ENCODE measurements at regions not wholly inside any gene's neighbourhood (a gene's known extent, or its start where the extent isn't known, plus 50 kb on each side); places are given as distances from the start of the nearest gene placed in this dataset.
"Not testable (repeated sequence)": the region's sequence is repeated elsewhere in the genome, so short reads cannot be mapped to it uniquely, and the experiment has no call there.

GRCh38 chr15:81825136-81825535, 220.7 kb downstream of the MEX3B start:
- Histone ChIP-seq H3K9me1 (replicated peaks; ENCODE audit: control insufficient read depth, extremely low read depth, insufficient read depth, low read length) (no peaks in the 10 kb centered on the region), H3K9me3 (replicated peaks; ENCODE audit: control insufficient read depth, insufficient read depth, low read length) (no peaks in the 10 kb centered on the region), H3K36me3 (ENCODE audit: control insufficient read depth in 2 of 2, extremely low read depth in 1 of 2, insufficient read depth in 2 of 2, low read length in 2 of 2) (no peaks in the 10 kb centered on the region), H4K20me1 (replicated peaks; ENCODE audit: control insufficient read depth, extremely low read depth, insufficient read depth, low read length) (no peaks in the 10 kb centered on the region), H2AFZ (ENCODE audit: low read depth, low read length) (no peak overlapping the region), H3K4me2 (ENCODE audit: insufficient read depth, low read length) (no peak overlapping the region), H3K9ac (replicated peaks; ENCODE audit: extremely low read depth, insufficient read depth, low read length) (no peak overlapping the region), H3K4me1 (ENCODE audit: control insufficient read depth, extremely low read depth, insufficient read depth, low read length) (no peaks in the 10 kb centered on the region), H3K27me3 (ENCODE audit: control insufficient read depth in 2 of 2, insufficient read depth in 2 of 2, low read length in 2 of 2) (no peaks in the 10 kb centered on the region), H3K27ac (ENCODE audit: insufficient read depth, low read depth, low read length) (no peak overlapping the region), H3K79me2 (ENCODE audit: control insufficient read depth, insufficient read depth, low read length) (no peaks in the 10 kb centered on the region), H3K4me3 (replicated peaks in 1 of 3; ENCODE audit: insufficient read depth in 1 of 3, low read depth in 1 of 3, low read length in 3 of 3) (no peak overlapping the region)
- DNase-seq (ENCODE audit: low read depth, low spot score) = no peak
- dilution Hi-C loops (cut with MboI; ENCODE audit: extremely low pct_ligation_motif_present, low sequenced_read_pairs) = no loop called here
- no peak for FAIRE-seq
- TF ChIP-seq JUN (IDR thresholded peaks at IDR 0.05; ENCODE audit: borderline replicate concordance, insufficient read depth, insufficient read length, low read depth) (no peak), POLR2AphosphoS5 (IDR thresholded peaks at IDR 0.05; ENCODE audit: insufficient read depth, low read depth, low read length) (no peak), POLR2A (IDR thresholded peaks at IDR 0.05; ENCODE audit: low read depth, low read length) (no peak), MAX (IDR thresholded peaks at IDR 0.05; ENCODE audit: insufficient read depth, insufficient read length) (no peak), EZH2 (IDR thresholded peaks at IDR 0.05; ENCODE audit: borderline replicate concordance, low read depth, low read length, severe bottlenecking) (no peak), GATA2 (IDR thresholded peaks at IDR 0.05; ENCODE audit: insufficient read depth, insufficient read length, low read depth, low read length) (no peak), MYC (IDR thresholded peaks at IDR 0.05; ENCODE audit: low read depth, low read length) (no peak), FOS (IDR thresholded peaks at IDR 0.05; ENCODE audit: borderline replicate concordance, insufficient read depth, low read length) (no peak), CTCF (IDR thresholded peaks at IDR 0.05; ENCODE audit: extremely low read depth in 1 of 2, insufficient read depth in 1 of 2, low read depth in 1 of 2, low read length in 2 of 2) (no peak)
- ChIA-PET POLR2A (no interaction called here), CTCF (no interaction called here)
- no TSS peak for BruUV-seq (replicated peaks)
- intact Hi-C loops (cut with micrococcal nuclease) = no loop called here

- H3K4me2 ChIP-seq (ENCODE audit: insufficient read depth, low read length); H3K4me1 ChIP-seq (ENCODE audit: control insufficient read depth, extremely low read depth, insufficient read depth, low read length); dilution Hi-C loops (cut with MboI; ENCODE audit: extremely low pct_ligation_motif_present, low sequenced_read_pairs); FAIRE-seq; POLR2A ChIA-PET; CTCF ChIA-PET; intact Hi-C loops (cut with micrococcal nuclease); H3K36me3 ChIP-seq (ENCODE audit: control insufficient read depth in 2 of 2, extremely low read depth in 1 of 2, insufficient read depth in 2 of 2, low read length in 2 of 2); H3K79me2 ChIP-seq (ENCODE audit: control insufficient read depth, insufficient read depth, low read length); H3K27me3 ChIP-seq (ENCODE audit: control insufficient read depth in 2 of 2, insufficient read depth in 2 of 2, low read length in 2 of 2); H4K20me1 ChIP-seq (replicated peaks; ENCODE audit: control insufficient read depth, extremely low read depth, insufficient read depth, low read length); H3K27ac ChIP-seq (ENCODE audit: insufficient read depth, low read depth, low read length); H2AFZ ChIP-seq (ENCODE audit: low read depth, low read length); H3K9ac ChIP-seq (replicated peaks; ENCODE audit: extremely low read depth, insufficient read depth, low read length); H3K9me1 ChIP-seq (replicated peaks; ENCODE audit: control insufficient read depth, extremely low read depth, insufficient read depth, low read length); DNase-seq (ENCODE audit: low read depth, low spot score); BruUV-seq (replicated peaks); H3K4me3 ChIP-seq (replicated peaks in 1 of 3; ENCODE audit: insufficient read depth in 1 of 3, low read depth in 1 of 3, low read length in 3 of 3); H3K9me3 ChIP-seq (replicated peaks; ENCODE audit: control insufficient read depth, insufficient read depth, low read length): not testable (repeated sequence)
These were observed 223.2 kb downstream of the MEX3B start for GRCh38 chr15:81822587-81822986.
